ENCODE measurements at regions not wholly inside any gene's neighbourhood (a gene's known extent, or its start where the extent isn't known, plus 50 kb on each side); places are given as distances from the start of the nearest gene placed in this dataset.
"Not testable (repeated sequence)": the region's sequence is repeated elsewhere in the genome, so short reads cannot be mapped to it uniquely, and the experiment has no call there.

DNA sequence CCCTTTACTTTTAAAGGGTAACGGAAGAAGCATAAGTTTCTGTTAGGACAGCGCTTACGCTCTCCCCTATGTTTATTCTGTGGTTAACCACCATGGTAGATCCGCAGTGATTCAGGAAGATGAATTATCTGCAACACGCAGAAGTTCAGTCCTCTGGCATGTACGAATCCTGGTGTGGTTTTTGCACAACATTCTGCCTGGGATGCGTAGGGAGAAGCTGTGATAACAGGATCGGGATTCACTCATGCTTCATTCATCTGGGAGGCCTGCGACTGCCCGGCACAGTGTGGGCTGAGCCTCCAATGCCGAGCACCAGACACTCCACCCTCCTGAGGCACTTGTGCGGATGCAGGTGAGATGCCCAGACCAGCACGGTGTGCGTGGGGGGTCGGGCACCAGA is 84.6 kb upstream of the LPCAT1 start:
- ATAC-seq (ENCODE audit: low read depth in 2 of 2); H3K27ac Mint-ChIP-seq; H3K4me3 Mint-ChIP-seq; H3K27me3 Mint-ChIP-seq; DNase-seq; H3K9me3 Mint-ChIP-seq: not testable (repeated sequence)
- peaks cover 11 to 19% (median 13%) of the 10 kb centered on the region in 3 donors for H3K4me1 Mint-ChIP-seq
- H3K36me3 Mint-ChIP-seq: peaks cover 7 to 14% of the 10 kb centered on the region in 2 donors

DNA sequence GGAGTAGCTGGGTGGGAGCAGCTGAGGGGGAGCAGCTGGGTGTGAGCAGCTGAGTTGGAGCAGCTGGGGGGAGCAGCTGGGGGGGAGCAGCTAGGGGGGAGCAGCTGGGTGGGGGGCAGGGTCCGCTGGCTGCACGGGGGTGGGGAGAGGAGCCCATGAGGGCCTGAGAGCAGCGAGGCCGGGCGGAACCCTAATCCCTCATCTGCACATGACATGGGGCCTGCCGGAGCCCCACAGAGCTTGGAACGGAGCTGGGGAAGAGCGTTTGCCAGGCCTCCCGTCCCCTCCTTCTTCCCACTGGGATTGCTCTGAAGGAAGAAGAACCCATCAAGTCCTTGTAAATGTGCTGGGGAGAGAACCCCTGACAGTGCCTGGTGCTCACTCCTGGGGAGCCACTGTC is 83.2 kb upstream of the LPCAT1 start:
- not testable (repeated sequence) for H3K27me3 Mint-ChIP-seq, H3K4me3 Mint-ChIP-seq, H3K27ac Mint-ChIP-seq

DNA sequence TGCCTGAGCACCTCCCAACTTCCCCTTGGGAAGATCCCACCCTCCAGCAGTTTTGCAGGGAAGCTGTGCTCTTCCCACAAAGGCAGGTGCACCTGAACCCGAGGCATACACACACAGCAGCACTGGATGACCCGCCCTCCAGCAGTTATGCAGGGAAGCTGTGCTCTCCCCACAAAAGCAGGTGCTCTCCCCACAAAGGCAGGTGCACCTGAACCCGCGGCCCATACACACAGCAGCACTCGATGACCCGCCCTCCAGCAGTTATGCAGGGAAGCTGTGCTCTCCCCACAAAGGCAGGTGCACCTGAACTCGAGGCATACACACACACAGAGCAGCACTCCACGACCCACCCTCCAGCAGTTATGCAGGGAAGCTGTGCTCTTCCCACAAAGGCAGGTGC is 80.2 kb upstream of the LPCAT1 start:
- not testable (repeated sequence) for H3K27ac Mint-ChIP-seq; DNase-seq; H3K4me3 Mint-ChIP-seq; H3K36me3 Mint-ChIP-seq; H3K9me3 Mint-ChIP-seq; H3K27me3 Mint-ChIP-seq; ATAC-seq (ENCODE audit: low read depth in 2 of 2)
- peaks cover 8 to 18% (median 16%) of the 10 kb centered on the region in 3 donors for H3K4me1 Mint-ChIP-seq

More for the DNA sequence above, 83.2 kb upstream of the LPCAT1 start:
- not testable (repeated sequence) for H3K36me3 Mint-ChIP-seq; ATAC-seq (ENCODE audit: low read depth in 2 of 2); H3K9me3 Mint-ChIP-seq; DNase-seq
- H3K4me1 Mint-ChIP-seq: peaks cover 5 to 17% (median 8%) of the 10 kb centered on the region in 3 donors

DNA sequence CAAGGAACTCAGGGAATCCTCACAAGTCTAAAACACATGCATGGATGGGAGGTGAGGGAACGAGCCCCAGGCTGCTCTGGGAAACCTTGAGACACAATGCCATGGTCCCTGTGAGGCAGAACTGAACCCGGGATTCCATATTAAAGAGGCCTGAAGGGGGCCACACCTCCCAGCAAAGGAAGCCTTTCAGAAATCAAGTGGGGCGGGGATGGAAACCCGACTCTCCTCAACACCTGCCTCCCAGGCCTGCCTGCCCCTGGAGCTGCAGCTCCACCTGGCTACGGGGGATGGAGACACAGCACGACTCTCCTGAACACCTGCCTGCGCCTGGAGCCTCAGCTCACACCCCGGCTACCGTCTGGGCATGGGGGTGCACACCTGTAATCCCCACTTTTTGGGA is 77.8 kb upstream of the LPCAT1 start:
- H3K36me3 Mint-ChIP-seq; DNase-seq; ATAC-seq (ENCODE audit: low read depth in 2 of 2); H3K4me3 Mint-ChIP-seq; H3K9me3 Mint-ChIP-seq; H3K27me3 Mint-ChIP-seq: not testable (repeated sequence)
- H3K27ac Mint-ChIP-seq: peak overlapping the region in 1 of 6 donors; percentile 70
- peaks cover 5 to 18% (median 8%) of the 10 kb centered on the region in 3 donors for H3K4me1 Mint-ChIP-seq

DNA sequence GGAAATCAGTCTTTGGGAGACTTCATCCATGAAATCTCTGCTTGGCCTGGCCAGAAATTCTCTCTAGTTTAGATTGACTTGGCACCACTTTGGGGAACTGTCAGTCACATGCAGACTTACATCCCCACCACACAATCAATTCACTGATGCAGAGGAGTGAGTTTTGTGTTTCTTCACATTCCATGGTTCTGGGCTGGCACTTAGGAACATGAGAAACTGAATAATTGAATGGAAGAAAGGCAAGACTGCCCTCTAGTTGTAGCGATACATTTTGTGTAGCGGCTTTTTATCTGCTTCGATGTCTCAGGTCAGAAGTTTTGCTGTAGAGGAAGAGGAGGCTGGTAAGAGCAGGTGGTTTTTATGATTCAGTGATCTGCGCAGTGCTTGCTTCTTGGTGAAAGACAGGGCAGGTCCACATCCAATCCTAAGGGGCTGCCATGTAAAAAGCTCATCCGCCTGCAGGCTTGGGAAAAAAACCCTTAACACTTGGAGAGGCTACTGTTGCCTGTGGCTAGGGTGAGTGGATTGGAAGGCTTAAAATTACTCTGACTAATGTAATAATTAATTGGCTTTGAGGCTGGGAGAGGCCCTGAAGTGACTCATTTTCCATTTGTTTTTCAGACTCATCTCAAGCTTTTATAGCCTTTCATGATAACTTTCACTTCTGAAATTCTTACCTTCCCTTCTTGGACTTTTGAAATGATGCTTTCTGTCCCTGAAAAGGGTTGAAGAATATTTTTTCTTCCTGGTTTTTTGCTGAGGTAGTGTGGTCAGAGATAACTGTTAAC is 75.4 kb upstream of the LPCAT1 start:
- DNase-seq (peak; percentile 27), ATAC-seq (ENCODE audit: low read depth in 2 of 2) (peak in 1 of 2 donors; percentile 9)
- H3K9me3 Mint-ChIP-seq, H3K27me3 Mint-ChIP-seq, H3K36me3 Mint-ChIP-seq: not testable (repeated sequence)
- Mint-ChIP-seq H3K4me3 (peak overlapping the region in 1 of 8 donors; percentile 60), H3K4me1 (peaks cover 4 to 18% (median 5%) of the 10 kb centered on the region in 3 donors), H3K27ac (peak overlapping the region in 3 of 6 donors; percentile 18 to 30 (median 27))

DNA sequence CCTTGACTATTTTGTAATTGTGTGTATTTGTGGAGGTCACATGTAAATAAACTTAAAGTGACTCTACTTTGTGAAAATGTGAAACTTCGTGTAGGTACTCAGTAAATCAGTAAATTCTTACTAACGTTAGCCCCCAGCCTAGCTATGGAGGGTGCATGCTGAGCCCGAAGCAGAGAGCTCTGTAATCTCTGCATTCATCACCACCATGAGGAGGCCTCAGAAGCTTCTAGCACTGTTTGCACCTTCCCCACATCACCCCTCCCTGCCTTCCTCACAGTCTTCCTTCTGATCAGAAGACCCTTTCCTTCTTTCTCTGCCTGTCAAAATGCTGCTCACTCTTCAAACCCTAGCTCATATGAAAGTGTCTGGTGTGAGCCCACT is 73.3 kb upstream of the LPCAT1 start:
- peak overlapping the region in 1 of 6 donors; percentile 30 for H3K27ac Mint-ChIP-seq
- H3K27me3 Mint-ChIP-seq, H3K36me3 Mint-ChIP-seq, H3K9me3 Mint-ChIP-seq, DNase-seq: not testable (repeated sequence)
- peak overlapping the region in 3 of 8 donors; percentile 3 to 66 (median 14) for H3K4me3 Mint-ChIP-seq
- H3K4me1 Mint-ChIP-seq: peaks cover 6 to 22% (median 19%) of the 10 kb centered on the region in 3 donors
- ATAC-seq (ENCODE audit: low read depth in 2 of 2): peak in 1 of 2 donors; percentile 19

DNA sequence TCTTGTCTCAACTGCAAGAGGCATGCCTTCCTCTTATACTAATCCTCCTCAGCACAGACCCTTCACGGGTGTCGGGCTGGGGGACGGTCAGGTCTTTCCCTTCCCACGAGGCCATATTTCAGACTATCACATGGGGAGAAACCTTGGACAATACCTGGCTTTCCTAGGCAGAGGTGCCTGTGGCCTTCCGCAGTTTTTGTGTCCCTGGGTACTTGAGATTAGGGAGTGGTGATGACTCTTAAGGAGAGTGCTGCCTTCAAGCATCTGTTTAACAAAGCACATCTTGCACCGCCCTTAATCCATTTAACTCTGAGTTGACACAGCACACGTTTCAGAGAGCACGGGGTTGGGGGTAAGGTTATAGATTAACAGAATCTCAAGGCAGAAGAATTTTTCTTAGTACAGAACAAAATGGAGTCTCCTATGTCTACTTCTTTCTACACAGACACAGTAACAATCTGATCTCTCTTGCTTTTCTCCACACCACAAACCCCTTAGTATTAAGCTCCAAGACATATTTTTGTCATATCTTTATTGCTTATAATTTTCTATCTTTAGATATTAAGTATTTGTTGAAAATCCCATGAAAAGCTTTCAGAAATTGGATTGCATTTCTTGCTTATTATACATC is 72.8 kb upstream of the LPCAT1 start:
- DNase-seq; H3K27ac Mint-ChIP-seq; H3K36me3 Mint-ChIP-seq; H3K9me3 Mint-ChIP-seq; H3K4me3 Mint-ChIP-seq; H3K27me3 Mint-ChIP-seq; ATAC-seq (ENCODE audit: low read depth in 2 of 2): not testable (repeated sequence)
- peaks cover 6 to 22% (median 20%) of the 10 kb centered on the region in 3 donors for H3K4me1 Mint-ChIP-seq

DNA sequence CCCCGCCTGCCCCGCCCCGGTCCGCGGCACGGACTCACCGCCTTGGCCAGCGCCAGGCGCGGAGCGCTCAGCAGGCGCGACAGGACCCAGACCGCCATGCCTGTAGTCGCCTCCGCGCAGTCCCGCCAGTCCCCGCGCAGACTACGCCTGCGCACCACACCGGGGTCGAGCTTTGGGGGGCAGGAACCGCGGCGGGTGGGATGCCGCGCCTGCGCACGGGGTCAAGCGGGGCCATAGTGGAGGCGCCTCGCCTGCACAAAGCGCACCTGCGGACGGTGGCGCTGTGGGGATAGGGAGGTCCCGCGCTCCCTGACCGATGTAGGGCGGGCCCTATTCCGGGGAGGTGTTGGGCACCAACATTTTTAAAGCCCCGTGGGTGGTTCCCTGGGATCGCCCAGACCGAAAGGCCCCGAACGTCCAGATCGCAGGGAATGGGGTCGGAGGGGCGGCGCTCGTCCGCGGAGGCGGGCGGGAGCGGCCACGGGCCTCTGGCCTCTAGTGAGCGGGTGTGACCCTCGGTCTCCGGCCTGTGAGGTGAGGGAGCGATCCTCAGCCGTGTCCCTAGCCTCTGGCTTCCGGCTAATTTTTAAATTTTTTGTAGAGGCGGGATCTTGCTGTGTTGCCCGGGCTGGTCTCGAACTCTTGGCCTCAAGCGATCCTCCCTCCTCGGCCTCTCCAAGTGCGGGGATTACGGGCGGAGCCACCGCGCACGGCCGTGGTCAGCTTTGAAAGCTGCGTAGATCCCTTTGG is 70.8 kb upstream of the LPCAT1 start:
- Mint-ChIP-seq H3K4me3 (peak overlapping the region; percentile 80 to 92 (median 86)), H3K9me3 (no peaks in the 10 kb centered on the region), H3K36me3 (peaks cover 0 to 3% of the 10 kb centered on the region in 2 donors), H3K4me1 (peaks cover 6 to 20% (median 16%) of the 10 kb centered on the region in 3 donors), H3K27me3 (no peaks in the 10 kb centered on the region), H3K27ac (peak overlapping the region; percentile 22 to 92 (median 80))
- DNase-seq (peak; percentile 86), ATAC-seq (ENCODE audit: low read depth in 2 of 2) (peak; percentile 89 to 94)

DNA sequence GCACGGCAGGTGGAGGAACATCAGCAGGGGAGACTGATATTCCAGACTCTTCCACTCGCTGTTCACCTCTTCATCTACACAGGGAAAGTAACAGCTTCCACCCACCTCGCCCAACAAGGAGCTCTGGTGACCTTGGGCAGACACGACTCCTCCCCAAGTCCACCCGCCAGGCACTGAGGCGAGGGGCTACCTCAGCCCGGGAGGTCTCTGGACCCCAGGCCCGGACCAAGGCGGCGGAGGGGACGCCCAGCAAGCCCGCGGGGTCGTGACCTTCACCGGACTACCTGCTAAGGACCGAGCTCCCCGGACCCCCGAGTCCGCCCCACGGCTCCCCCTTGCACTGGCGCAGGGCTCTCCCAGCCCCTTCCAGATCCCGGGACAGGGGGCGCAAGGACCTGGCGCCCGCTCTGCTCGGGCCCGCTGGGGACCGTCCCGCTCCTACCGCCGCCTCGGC is 70.2 kb upstream of the LPCAT1 start:
- Mint-ChIP-seq H3K27me3 (no peaks in the 10 kb centered on the region), H3K27ac (peak overlapping the region in 4 of 6 donors; percentile 77 to 89 (median 86)), H3K9me3 (no peaks in the 10 kb centered on the region), H3K36me3 (no peaks in the 10 kb centered on the region), H3K4me1 (peaks cover 6 to 18% (median 10%) of the 10 kb centered on the region in 3 donors), H3K4me3 (peak overlapping the region; percentile 80 to 92 (median 86))
- ATAC-seq (ENCODE audit: low read depth in 2 of 2) (no peak), DNase-seq (no peak)

DNA sequence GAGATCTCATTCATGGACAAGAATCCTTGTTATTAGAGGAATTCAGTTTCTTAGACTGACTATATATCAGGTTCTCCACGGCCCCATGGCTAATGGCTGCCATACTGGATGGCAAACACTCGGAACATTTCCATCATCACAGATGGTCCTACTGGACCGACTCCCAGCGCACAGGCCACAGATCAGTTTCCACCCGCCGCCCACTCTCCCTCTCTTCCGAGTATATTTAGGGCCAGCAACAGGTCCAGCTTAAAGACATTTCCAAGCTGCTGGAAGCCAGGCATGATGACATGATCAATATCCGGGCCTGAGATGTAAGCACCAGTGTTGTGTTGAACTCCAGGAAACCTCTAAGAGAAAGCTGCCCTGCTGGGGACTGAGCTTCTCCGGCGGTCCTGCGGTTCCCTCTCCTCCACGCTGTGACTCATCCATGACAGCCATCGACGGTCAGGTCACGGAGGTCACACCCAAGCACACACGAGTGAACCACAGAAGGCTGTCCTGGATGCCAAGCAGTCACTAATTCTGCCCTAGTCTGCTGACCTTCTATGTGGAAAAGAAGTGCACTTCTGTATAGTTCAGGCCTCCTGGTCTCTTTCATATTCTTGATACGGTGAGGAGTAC is 64.4 kb upstream of the LPCAT1 start:
- Mint-ChIP-seq H3K27ac (peak overlapping the region in 1 of 6 donors; percentile 24), H3K36me3 (peaks cover 19 to 21% of the 10 kb centered on the region in 2 donors), H3K4me1 (peaks cover 4 to 10% (median 5%) of the 10 kb centered on the region in 3 donors), H3K4me3 (peak overlapping the region in 1 of 8 donors; percentile 47)
- not testable (repeated sequence) for ATAC-seq (ENCODE audit: low read depth in 2 of 2); H3K9me3 Mint-ChIP-seq; DNase-seq; H3K27me3 Mint-ChIP-seq

DNA sequence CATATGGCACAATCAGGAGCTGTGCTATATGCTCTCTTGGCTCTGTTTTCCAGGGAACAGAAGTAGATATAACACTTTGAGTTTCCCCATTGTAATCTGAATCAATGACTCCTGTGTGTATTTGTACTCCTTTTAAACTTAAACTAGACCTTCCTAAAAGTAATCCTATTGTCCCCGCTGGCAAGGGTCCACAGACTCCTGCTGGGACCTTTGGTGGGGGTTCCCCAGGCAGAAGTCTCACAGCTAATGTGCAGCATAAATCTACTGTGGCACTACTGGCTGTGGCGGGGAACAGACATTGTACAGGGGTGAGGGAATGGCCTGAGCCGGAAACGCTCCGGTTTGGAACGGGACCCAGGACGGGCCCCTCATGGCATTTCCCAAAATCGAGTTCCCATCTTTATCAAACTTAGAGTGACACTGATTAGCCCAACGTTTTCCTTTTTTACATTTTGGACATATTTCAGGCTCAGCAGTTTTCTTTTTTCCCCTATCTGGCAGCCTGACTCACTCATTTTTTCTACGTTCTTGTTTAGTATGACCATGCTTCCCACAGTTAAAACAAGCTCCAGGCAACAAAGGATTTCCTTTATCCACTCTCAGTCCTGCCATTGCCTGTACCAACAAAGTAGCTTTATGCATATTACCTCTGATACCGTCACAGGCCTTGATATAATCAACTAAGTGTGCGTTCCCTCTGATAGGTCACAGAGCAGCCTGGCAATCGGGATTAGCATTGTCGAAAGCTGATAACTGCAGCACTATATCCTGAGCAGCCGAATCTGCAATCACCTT is 59.5 kb upstream of the LPCAT1 start:
- DNase-seq; H3K4me3 Mint-ChIP-seq; H3K27me3 Mint-ChIP-seq; H3K4me1 Mint-ChIP-seq; ATAC-seq (ENCODE audit: low read depth in 2 of 2); H3K9me3 Mint-ChIP-seq: not testable (repeated sequence)
- peaks cover 31 to 34% of the 10 kb centered on the region in 2 donors for H3K36me3 Mint-ChIP-seq
- peak overlapping the region in 1 of 6 donors; percentile 58 for H3K27ac Mint-ChIP-seq

DNA sequence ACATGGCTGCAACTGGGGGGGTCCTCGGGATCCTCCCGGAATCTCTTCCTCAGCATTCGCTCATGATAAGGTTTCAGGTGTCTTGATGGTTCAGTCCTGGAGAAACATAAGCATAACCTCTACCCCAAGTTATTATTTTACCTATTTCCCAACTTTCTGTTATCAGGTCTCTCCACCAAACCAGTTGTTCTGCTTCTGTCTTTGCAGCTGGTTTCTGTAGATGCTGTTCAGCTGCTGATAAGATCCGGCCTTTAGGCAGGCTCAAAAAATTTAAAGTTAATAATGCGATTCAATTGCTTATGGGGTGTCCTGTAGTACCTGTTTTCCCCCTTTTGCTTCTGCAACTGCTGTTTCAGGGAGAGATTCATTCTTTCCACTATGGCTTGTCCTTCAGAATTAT is 55.6 kb upstream of the LPCAT1 start:
- H3K9me3 Mint-ChIP-seq; H3K4me1 Mint-ChIP-seq; H3K4me3 Mint-ChIP-seq; H3K27ac Mint-ChIP-seq; H3K27me3 Mint-ChIP-seq; ATAC-seq (ENCODE audit: low read depth in 2 of 2); DNase-seq: not testable (repeated sequence)
- H3K36me3 Mint-ChIP-seq: peaks cover 16 to 20% of the 10 kb centered on the region in 2 donors
